HG03439 (cell line): ENCODE measurements at regions not wholly inside any gene's neighbourhood (a gene's known extent, or its start where the extent isn't known, plus 50 kb on each side); places are given as distances from the start of the nearest gene placed in this dataset.
"Not testable (repeated sequence)": the region's sequence is repeated elsewhere in the genome, so short reads cannot be mapped to it uniquely, and the experiment has no call there.

ENCODE experiments used
- ATAC-seq: cut with Tn5 transposase; IDR thresholded peaks from one replicate; pipeline ENCODE4 v1.9.1; 2021; ENCODE audit warnings: mild to moderate bottlenecking, moderate library complexity; ENCODE audit not compliant: unreplicated experiment

DNA sequence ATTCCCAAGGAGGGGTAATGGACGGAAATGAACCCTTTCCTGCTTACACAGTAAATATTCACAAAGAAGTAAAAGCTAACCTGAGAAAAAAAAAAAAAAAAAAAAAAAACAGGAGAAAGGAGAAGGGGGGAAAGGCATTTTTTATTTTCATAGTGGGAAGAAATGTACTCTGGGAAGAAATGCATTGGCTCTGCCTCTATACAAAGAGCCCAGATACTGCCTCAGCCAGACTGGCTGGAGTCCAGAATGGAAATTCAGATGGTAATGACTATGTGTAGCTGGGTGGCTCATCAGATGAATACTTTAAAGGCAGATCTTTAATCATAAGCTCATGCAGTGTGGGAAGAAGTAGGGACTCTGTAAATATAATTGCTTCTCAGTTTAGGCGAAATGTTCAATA lies 124.9 kb upstream of the ZNF608 start:
- no peak for ATAC-seq

DNA sequence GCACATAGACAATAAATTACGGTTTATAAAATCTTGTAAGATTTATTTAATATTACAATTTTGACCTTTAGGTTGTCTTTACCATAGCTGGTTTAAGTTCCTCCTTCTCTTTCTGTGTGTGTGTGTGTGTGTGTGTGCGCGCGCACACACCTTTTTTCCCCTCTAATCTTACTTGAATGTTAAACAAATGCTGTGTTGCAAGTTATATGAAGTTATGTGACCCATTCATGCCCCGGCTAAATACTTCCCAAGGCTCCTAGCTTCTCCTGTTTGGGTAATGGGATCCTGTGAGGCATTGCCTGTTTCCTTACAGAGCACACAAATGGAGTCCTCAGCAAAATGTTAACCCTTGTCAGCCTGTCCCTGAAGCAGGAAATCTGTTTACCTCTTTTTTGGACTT lies 125.6 kb upstream of the ZNF608 start:
- ATAC-seq = no peak

DNA sequence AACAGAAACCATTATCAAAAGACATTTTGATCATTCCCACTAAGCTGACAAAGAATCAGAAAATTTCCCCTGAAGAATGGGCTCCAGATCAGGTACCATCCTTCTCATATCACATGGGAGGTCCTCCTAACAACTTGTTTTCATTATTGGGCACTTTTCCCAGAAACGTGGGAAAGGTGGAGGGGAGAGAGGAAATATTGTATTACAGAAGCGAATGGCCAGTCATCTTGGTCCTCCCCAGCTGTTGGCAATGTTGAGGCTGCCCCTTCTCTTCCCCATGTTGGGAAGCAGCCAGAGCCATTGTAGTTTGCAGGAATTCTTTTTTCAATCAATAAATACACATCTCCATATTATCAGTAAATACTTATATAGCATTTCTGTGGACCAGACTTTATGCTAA lies 126.2 kb upstream of the ZNF608 start:
- ATAC-seq = no peak

DNA sequence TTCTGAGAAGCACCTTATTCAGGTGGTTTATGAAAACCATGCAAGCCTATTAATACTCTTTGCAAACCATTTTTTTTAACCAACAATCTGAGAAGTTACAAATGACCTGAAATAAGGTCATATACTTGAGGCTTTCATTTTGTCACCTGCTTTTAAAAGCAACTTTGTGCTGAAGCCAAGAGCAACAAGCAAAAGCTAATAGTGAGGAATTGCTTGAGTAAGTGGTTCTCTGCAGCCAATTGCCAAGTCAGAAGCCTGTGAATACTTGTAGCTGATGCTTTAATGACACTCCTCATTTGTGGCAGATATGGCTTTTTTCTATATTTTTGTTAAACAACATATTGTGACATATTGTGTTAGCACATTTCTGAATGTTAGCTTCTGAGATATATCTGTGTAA lies 126.7 kb upstream of the ZNF608 start:
- no peak for ATAC-seq

DNA sequence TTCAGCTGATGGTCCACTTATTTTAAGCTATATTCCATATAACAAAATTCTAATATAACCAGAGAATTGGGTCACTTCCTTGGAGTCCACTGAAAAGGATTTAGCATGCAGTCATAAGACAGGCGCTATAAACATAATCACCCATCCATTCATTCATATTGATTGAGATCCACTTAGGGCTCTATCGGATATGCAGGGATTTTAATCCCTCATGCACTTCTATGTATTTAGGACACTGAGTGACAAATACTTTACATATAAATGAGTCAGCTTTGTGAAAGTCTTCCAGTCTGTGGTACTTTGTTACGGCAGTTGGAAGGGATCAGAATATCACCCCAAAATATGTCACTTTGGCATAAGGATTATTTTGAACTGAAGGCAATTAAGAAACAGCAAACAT lies 127.3 kb upstream of the ZNF608 start:
- ATAC-seq = no peak

DNA sequence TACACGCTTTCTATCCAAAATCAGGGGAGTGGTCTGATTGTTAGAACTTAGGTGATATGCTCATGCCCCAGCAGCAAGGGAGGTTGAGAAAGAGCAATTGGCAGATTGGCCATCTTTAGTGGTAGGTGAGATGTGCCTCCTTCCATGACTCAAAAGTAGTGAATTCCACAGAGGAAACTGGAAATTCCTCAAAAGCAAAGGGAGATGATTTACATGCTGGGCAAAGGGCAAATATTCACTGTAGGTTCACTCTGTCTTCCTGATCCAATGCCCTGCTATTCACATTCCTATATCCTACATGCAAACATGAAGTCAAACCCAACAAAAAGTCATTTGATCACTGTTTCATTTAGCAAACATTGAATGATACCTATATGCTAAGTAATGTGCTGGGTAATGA lies 130.1 kb upstream of the ZNF608 start:
- no peak for ATAC-seq

DNA sequence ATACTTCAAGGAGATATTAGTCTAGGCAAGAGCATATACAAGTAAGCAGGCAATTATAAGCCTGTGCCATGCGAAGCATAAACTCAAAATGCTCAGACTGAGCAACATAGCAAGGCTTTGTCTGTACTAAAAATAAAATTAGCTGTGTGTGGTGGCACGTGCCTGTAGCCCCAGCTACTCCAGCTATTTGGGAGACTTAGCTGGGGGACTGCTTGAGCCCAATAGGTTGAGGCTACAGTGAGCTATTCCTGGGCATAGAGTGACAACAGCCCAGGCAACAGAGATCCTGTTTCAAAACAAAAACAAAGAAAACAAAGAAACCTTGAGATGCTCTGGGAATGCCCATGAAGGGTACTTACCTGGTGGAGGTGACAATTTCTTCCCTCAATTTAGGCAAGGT lies 130.5 kb upstream of the ZNF608 start:
- ATAC-seq = no peak

DNA sequence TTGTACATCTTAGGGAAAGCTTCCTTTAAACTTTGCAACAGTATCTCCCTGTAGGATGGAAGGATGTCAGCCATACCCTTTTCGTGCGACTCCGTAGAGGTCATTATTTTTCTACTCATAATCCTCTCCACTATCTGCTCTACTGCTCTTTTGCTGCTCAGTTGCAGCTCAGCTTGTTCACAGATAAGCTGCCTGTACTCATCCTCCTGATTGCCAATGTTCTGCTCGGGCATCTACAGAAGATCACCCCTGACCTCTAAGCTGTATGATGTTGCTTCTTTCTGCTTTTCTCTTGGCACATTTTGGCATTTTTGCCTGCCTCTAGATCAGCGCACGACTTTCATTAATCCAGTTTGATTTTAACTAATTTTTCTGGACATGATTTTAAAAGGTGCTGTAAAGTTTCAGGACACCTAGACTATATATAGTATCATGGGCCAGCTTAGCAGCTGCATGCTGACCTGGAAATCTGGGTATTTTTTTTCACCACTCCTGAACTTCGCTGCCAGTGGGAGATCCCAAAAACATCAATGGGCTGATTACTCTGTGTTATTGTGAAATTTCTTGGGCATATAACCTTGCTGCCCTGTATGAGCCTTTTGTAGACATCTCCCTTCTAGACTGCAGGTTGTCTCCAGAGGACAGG lies 131.2 kb upstream of the ZNF608 start:
- ATAC-seq = no peak

DNA sequence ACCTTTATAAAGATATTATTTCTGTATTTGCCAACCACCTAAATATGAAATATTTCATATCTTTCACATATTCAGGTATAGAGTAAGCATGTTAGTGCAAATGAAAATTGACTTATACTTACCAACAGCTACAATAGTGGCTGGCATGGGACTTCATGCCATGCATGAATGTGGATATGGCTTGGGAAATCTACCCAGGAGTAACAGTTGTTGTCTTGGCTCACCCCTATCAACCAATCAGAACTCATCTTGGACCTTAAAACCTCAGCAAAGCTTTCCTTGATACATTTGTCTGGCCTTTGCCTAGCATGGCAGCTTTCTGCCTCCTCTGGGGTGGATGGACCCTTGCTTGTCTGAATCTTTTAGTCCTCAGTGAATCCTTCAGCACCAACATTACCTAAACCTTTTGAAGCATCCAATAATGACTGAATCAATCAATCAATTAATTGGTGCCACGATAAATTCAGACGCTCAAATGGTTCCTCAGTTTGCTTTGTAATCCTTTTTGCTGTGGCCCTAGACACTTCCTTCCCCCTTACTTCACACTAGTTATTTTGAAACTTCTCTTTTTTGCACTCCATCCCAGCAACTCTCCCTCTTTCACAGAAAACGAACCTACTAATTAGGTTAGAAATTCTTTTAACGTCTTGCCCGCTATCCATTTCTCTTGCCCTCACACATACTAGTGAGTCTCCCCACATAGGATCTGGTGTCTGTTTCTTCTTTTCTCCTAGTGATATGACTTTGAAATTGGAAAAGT lies 132.3 kb upstream of the ZNF608 start:
- no peak for ATAC-seq

DNA sequence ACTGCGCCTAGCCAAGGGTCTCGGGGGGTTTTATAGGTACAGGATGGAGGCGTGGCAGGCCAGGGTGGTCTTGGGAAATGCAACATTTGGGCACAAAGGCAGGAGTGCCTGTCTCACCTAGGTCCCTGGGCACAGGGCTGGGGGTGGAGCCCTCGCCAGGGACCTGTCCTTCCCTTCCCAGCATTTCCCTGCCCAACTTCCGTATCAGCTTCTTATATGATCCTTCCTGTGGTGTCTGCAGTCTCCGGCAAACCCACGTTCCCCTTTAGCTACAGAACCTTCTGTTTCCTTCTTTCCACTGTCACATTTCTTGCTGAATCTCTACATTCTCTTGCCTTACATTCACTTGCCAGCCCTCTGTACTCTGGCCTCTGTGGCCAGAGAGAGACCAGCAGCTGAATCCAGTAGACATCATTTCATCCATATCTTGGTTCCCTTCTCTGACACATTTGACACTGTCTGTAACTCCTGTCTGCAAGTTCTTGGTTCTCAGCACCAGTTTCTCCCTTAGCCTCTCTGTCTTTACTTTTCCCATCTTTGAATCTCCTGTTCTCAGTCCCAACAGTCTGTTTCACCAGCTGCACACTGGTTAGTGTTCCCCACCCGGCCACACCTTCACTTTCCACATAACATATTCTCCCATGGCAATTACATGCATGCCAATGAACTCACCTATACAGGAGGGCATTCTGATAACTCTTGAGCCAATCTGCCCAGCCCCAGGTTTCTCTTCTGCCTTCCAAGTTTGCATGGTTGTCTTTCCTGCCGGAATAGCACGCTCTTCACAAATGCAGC lies 134.7 kb upstream of the ZNF608 start:
- no peak for ATAC-seq

DNA sequence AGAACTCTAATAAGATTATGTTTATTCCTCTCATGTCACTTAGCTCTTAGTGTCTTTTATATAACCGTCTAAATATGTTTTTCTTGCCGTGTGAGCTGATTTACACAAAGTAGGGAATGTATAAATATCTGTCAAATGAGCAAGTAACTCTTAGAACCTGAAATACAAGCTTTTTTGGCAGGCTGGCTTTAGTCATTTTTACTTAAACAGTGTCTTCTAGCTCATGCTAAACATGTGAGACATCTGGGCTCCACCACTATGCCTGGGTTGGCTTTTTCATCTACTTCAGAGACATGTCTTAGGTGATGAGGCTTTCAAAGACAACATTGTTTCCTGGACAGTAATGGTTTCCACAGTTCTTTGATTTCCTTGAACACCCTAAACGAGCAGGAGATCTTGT lies 137.2 kb upstream of the ZNF608 start:
- ATAC-seq = no peak

DNA sequence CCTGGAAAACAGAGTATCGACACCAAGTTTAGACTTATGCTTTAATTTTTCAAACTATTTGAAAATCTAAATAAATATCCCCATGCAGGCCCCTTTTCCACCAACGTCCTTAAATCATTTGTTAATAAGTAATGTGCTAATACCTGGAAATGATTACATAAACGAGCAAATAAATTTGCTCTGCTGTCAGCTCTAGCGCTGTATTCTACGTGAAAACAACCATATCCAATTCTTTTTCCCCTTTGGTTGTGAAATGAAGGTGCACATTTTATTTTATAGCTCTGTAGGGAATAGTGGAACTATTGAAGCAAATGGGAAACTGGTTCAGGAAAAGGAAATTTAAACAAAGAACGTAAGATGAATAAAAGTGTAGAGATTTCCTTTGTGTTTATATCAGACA lies 137.7 kb upstream of the ZNF608 start:
- ATAC-seq = no peak

DNA sequence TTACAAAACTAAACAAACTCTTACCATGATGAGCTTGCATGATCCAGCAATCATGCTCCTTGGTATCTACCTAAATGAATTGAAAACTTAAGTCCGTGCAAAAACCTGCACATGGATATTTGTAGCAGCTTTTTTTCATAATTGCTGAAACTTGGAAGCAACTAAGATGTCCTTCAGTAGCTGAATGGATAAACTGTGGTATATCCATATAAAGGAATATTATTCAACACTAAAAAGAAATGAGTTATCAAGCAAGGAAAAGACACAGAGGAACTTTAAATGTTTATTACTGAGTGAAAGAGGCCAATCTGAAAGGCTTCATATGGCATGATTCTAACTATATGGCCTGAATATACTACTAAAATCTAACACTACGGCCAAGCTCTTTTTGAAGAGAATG lies 139.1 kb upstream of the ZNF608 start:
- ATAC-seq = no peak

DNA sequence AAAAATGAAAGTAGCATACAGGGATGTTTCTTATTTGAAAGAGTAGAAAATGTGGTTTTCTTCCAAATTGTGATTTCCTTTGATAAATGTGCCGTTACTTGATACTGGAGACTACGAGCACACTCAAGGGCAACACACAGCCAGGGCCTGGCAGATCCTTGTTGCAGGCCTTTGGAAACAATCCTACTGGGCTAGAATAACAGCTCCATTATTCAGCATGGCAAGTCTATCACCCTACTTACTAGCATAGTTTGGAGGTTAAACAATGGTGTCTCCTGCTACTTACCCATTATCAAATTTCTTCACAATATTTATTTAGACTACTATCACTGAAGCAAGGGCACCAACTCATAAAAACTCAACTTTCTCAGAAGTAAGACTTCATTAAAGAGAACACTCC lies 140.8 kb upstream of the ZNF608 start:
- ATAC-seq = no peak

DNA sequence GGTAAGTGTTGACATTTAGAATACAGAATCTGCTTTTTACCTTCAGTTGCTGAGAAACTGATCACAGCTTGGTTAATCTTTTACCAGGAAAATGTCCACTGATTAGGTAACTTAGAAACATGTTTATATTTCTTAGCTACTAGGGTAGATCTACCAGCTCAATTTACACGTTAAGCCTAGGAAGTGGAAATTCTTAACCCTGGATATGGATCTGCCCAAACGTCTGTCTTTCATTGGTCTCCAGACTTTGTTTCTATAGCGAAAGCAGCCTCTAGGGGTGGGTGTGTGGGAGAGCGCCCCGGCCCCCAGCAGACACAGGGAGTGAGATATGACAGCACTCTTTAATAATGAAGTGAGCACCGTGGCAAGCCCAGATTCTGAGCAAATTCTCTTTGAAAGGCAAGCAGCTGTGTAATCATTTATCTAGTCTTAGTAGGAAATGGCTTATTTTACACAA lies 141.6 kb upstream of the ZNF608 start:
- no peak for ATAC-seq

DNA sequence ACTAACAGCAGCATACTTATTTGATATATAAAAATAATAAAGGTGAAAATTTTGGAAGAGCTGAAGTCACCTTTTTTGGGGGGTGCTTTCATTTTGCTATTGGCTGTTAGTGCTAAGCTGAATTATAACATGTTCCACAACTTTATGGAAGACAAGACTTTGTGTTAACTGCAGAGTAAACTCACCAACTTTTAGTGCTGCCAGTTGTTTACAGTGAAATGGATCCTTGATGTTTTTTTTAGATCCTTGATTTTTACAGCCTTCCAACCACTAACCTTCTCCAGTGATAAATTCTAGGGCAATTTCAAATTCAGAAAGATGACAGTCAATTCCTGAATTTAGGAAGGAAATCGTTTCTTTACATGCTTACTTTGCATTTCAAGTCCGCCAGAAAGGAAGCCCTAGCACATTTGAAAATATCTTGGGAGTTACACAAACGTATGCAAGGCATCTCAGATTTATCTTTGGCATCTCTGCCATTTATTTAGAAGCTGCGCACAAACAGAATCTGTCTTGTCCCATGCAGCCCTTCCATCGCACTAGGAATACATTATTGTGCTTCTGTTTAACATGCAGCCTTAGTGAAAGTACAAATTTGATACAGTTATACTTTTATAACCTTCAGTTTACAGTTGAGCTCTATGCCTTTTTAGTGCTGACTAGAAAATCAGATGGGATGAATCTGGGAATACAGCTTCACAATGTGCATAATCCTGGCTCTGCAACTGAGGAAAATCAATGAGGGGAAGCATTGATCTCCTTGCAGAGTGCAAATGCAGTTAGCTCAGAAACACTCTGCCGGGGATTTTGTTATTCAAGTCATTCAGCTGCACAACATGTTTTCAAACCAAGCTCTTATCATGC lies 142.4 kb upstream of the ZNF608 start:
- ATAC-seq = no peak

DNA sequence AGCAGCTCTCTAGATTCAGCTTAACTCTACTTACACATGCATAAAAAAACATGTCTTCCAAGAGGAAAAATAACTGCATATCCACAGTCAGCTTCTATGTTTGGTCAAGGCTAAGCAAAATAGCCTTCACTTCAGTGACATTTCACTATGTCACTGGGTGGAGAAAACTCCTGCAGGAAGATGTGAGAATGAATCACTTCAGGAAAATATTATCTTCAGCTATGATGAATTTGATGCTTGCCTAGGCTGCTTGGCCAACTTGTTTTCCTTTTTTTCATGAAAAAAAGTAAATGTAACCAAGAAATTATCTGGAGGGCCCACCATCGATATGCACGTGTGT lies 143.0 kb upstream of the ZNF608 start:
- no peak for ATAC-seq

DNA sequence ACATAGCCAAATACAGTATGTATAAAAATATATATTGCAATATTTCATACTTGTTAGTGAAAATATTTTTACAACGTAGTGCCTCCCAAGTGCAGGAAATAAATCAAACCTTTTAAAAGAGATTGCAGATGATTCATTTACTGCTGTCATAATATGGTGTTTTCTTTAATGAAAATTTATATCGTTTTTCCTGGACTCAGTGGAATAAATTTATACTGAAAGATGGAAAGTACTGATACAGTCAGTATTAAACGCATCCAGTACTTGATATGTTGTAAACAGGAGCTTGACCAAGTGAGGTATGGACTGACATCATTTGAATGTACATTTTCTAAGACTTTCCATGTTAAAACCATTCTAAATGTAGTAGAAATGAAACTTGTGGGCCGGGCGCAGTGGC lies 143.4 kb upstream of the ZNF608 start:
- ATAC-seq = no peak

DNA sequence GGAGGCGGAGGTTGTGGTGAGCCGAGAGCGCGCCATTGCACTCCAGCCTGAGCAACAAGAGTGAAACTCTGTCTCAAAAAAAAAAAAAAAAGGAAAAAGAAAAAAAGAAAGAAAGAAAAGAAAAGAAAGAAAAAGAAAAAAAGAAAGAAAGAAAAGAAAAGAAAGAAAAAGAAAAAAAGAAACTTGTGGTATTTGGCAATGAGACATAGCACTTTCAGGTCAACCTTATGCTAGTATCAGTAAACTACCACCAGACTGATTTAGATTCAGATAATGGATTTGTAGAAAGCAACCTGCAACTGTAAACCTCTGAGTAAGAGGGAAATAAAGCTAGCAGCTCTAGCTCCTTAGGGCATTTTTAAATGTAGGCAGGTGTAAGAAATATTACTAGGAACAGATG lies 144.0 kb upstream of the ZNF608 start:
- ATAC-seq = not testable (repeated sequence)

DNA sequence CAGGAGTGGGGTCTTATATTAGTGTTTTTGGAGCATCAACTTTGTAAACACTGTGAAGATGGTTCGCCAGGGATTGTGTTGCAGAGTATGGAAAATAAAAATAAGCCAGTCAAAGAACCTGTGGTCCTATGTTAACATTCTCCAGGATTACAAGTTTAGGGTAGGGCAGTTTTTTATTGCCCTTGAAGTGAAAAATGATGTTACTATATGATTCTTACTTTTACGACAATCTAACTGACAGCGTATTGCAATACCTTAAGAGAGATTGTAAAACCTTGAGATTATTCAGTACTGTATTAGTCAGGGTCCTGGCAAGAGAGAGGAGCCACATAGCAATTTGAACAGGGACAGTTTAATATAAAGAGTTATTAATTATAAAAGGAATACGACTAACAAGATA lies 144.7 kb upstream of the ZNF608 start:
- ATAC-seq = no peak

DNA sequence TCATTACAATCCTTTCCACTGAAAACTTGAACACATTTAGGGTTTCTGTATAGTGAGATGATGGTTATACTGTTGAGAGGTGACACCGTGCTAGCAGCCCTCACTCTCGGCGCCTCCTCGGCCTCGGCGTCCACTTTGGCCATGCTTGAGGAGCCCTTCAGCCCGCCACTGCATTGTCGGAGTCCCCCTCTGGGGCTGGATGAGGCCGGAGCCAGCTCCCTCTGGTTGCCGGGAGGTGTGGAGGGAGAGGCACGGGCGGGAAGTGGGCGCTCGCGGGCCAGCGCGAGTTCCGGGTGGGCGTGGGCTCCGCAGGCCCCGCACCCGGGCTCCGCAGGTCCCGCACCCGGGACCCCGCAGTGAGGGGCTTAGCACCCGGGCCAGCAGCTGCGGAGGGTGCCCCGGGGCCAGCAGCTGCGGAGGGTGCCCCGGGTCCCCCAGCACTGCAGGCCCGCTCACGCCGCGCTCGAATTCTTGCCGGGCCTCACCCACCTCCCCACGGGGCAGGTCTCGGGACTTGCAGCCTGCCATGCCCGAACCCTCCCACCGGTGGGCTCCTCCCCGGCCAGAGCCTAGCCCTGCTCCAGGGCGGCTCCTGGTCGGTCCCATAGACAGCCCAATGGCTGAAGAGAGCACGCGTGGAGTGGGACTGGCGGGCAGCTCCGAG lies 145.9 kb upstream of the ZNF608 start:
- no peak for ATAC-seq
